Erythroblast (primary cell): ENCODE measurements at regions not wholly inside any gene's neighbourhood (a gene's known extent, or its start where the extent isn't known, plus 50 kb on each side); places are given as distances from the start of the nearest gene placed in this dataset.
"Not testable (repeated sequence)": the region's sequence is repeated elsewhere in the genome, so short reads cannot be mapped to it uniquely, and the experiment has no call there.

ENCODE experiments used
- DNase-seq, 2 experiments: peaks; one replicate each; lab custom pipeline; 2025; lab: John Stamatoyannopoulos, UW
- GATA1 ChIP-seq: IDR thresholded peaks from 2 replicates; pipeline ENCODE4 v1.6.1; 2011; ENCODE audit warnings: low read depth, mild to moderate bottlenecking, control low read depth, low read length, moderate library complexity
- POLR2A ChIP-seq: IDR thresholded peaks from 2 replicates; pipeline ENCODE4 v1.6.1; 2011; ENCODE audit warnings: mild to moderate bottlenecking, low read length

- no peak for DNase-seq
- TF ChIP-seq GATA1 (no peak), POLR2A (no peak)
Observed at GRCh38 chr5:131107128-131107527, 57.9 kb downstream of the HINT1 start.

GRCh38 chr5:131104169-131104808, 60.8 kb downstream of the HINT1 start:
- TF ChIP-seq POLR2A = no peak
- no peak for TF ChIP-seq GATA1

GRCh38 chr5:131096774-131097710, 68.0 kb downstream of the HINT1 start:
- TF ChIP-seq GATA1 (no peak), POLR2A (no peak)
- no peak for DNase-seq

More at GRCh38 chr5:131104169-131104808, 60.8 kb downstream of the HINT1 start:
- no peak for DNase-seq

GRCh38 chr5:131095561-131095960, 69.5 kb downstream of the HINT1 start:
- not testable (repeated sequence) for DNase-seq

GRCh38 chr5:131084436-131084835, 80.6 kb downstream of the HINT1 start:
- TF ChIP-seq GATA1 = no peak
- TF ChIP-seq POLR2A = no peak
- DNase-seq = no peak

- TF ChIP-seq POLR2A (no peak), GATA1 (no peak)
- no peak for DNase-seq
Observed at GRCh38 chr5:131081913-131082488, 83.1 kb downstream of the HINT1 start.

- DNase-seq = no peak
- TF ChIP-seq POLR2A = no peak
Observed at GRCh38 chr5:131081374-131081773, 83.7 kb downstream of the HINT1 start.

- TF ChIP-seq POLR2A (no peak), GATA1 (no peak)
- no peak for DNase-seq
Observed at GRCh38 chr5:131079232-131079631, 85.8 kb downstream of the HINT1 start.

- no peak for TF ChIP-seq GATA1
- no peak for TF ChIP-seq POLR2A
- no peak for DNase-seq
Observed at GRCh38 chr5:131068893-131069643, 96.0 kb downstream of the HINT1 start.

- no peak for DNase-seq
- no peak for TF ChIP-seq POLR2A
Observed at GRCh38 chr5:131068076-131068475, 97.0 kb downstream of the HINT1 start.

GRCh38 chr5:131067636-131068035, 97.4 kb downstream of the HINT1 start:
- no peak for DNase-seq
- TF ChIP-seq GATA1 (no peak), POLR2A (no peak)

- TF ChIP-seq POLR2A (no peak), GATA1 (no peak)
- DNase-seq = no peak
Observed at GRCh38 chr5:131064669-131065371, 100.2 kb downstream of the HINT1 start.
